Activated B cell treated with CpG ODN at 0.5 μM for 24 hours (primary cell): ENCODE measurements at regions not wholly inside any gene's neighbourhood (a gene's known extent, or its start where the extent isn't known, plus 50 kb on each side); places are given as distances from the start of the nearest gene placed in this dataset.

ENCODE experiments used
- ATAC-seq: fragments of 200-7000 bp; cut with Tn5 transposase; one replicate; pipeline ENCODE4 v1.10.0; 2021; ENCODE audit warnings: low read depth, mild to moderate bottlenecking, moderate library complexity
- CTCF ChIA-PET: fragments of 350-600 bp; sonication (Branson Sonifier 250); formaldehyde crosslinking; loops from one replicate; lab custom pipeline; 2021; ENCODE audit warnings: antibody characterized with exemption; lab: Charles Lee
- POLR2A ChIA-PET: fragments of 350-600 bp; sonication (Branson Sonifier 250); formaldehyde crosslinking; loops from one replicate; lab custom pipeline; 2021; ENCODE audit warnings: antibody characterized with exemption; lab: Charles Lee
- DNase-seq: peaks from one replicate; pipeline ENCODE4 v3.0.0; 2022
- H3K27ac Mint-ChIP-seq: one replicate; pipeline ENCODE4 v1.8.0; 2020; ENCODE audit warnings: mixed read lengths
- H3K27me3 Mint-ChIP-seq: one replicate; pipeline ENCODE4 v1.8.0; 2021; ENCODE audit warnings: mixed read lengths
- H3K36me3 Mint-ChIP-seq: one replicate; pipeline ENCODE4 v1.8.0; 2021; ENCODE audit warnings: low read depth, mixed read lengths
- H3K4me1 Mint-ChIP-seq: one replicate; pipeline ENCODE4 v1.8.0; 2021; ENCODE audit warnings: mixed read lengths
- H3K4me3 Mint-ChIP-seq: one replicate; pipeline ENCODE4 v1.8.0; 2020; ENCODE audit warnings: mild to moderate bottlenecking, mixed read lengths
- H3K9me3 Mint-ChIP-seq: one replicate; pipeline ENCODE4 v1.8.0; 2020; ENCODE audit warnings: mixed read lengths
- intact Hi-C: fragments of 100-400 bp; cut with micrococcal nuclease; formaldehyde crosslinking; loops from one replicate; pipeline ENCODE4 v1.15.1; 2024
- TF ChIP-seq, protein P1 (sequence below): fragments of 200-600 bp; IDR thresholded peaks from one replicate; pipeline ENCODE4 v1.8.0; 2022; ENCODE audit warnings: antibody characterized with exemption, mild to moderate bottlenecking

DNA sequence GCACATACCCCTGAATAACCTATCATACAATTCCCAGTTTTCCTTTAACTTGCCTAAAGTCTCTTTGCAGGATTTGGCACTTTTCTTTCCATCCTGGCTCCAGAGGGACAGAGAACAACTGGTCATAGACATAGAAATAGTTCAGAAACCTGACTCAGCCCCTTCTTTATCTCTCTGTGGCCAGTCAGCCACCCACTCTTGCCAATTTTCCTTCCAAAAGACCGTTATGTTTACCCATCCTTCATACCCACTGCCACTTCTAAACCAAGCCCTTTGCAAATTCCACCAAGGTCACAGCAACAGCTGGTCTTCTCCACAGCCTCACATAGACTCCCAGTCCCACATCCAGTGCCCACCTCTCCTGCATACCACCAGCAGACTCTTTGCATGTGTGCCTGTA, 127.2 kb upstream of the FGGY start:
- H3K36me3 Mint-ChIP-seq = no peaks in the 10 kb centered on the region
- no peaks in the 10 kb centered on the region for H3K27me3 Mint-ChIP-seq
- peaks cover 10% of the 10 kb centered on the region for H3K4me1 Mint-ChIP-seq
- ATAC-seq (no peak), DNase-seq (no peak)
- TF ChIP-seq, protein P1, sequence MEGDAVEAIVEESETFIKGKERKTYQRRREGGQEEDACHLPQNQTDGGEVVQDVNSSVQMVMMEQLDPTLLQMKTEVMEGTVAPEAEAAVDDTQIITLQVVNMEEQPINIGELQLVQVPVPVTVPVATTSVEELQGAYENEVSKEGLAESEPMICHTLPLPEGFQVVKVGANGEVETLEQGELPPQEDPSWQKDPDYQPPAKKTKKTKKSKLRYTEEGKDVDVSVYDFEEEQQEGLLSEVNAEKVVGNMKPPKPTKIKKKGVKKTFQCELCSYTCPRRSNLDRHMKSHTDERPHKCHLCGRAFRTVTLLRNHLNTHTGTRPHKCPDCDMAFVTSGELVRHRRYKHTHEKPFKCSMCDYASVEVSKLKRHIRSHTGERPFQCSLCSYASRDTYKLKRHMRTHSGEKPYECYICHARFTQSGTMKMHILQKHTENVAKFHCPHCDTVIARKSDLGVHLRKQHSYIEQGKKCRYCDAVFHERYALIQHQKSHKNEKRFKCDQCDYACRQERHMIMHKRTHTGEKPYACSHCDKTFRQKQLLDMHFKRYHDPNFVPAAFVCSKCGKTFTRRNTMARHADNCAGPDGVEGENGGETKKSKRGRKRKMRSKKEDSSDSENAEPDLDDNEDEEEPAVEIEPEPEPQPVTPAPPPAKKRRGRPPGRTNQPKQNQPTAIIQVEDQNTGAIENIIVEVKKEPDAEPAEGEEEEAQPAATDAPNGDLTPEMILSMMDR = no peak
- no peak overlapping the region for H3K4me3 Mint-ChIP-seq
- H3K9me3 Mint-ChIP-seq = peaks cover 1% of the 10 kb centered on the region
- H3K27ac Mint-ChIP-seq = no peak overlapping the region
- intact Hi-C loops = no loop called here
- ChIA-PET CTCF (no interaction called here), POLR2A (no interaction called here)

DNA sequence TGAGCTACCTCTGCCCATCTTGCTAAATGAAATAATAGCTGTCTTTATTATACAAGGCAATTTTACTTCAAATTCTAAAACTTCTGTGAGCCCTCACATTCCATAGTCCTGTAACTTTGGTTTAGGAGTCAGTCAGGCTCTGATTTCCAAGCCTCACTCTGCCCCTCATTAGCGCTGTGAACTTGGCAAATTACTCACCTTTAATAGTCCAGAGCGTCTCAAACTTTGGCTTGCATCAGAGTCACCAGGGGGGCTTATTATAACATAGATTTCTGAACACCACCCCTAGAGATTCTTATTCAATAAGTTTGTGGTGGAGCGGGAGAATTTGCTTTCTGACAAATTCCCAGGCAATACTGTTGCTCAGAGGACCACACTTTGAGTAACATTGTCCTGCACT, 126.2 kb upstream of the FGGY start:
- POLR2A ChIA-PET = no interaction called here
- H3K4me1 Mint-ChIP-seq = peaks cover 10% of the 10 kb centered on the region
- intact Hi-C loops = no loop called here
- H3K27ac Mint-ChIP-seq = no peak overlapping the region
- H3K36me3 Mint-ChIP-seq = no peaks in the 10 kb centered on the region
- no peaks in the 10 kb centered on the region for H3K9me3 Mint-ChIP-seq
- ATAC-seq (no peak), DNase-seq (no peak)
- TF ChIP-seq, protein P1 = no peak
- CTCF ChIA-PET = no interaction called here
- no peaks in the 10 kb centered on the region for H3K27me3 Mint-ChIP-seq
- no peak overlapping the region for H3K4me3 Mint-ChIP-seq

DNA sequence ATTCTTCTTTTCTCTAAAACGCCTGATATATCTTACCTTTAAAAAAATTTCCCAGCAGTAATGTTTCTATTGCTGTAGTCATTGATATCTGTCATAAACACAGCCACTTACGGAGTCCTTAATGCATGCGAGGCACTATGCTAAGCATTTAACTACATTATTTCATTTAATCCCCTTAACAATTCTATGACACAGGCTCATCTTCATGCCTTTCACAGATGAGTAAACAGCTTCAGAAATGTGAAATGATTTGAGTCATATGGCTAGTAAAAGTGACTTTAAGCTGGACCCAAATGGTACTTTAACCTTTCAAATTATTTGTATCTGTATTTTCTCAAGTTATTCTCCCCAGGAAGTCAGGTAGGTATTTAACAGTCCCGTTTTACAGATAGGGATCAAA, 125.1 kb upstream of the FGGY start:
- Mint-ChIP-seq H3K4me3 (no peak overlapping the region), H3K27me3 (no peaks in the 10 kb centered on the region), H3K27ac (no peak overlapping the region), H3K9me3 (no peaks in the 10 kb centered on the region), H3K4me1 (peaks cover 14% of the 10 kb centered on the region), H3K36me3 (no peaks in the 10 kb centered on the region)
- TF ChIP-seq, protein P1 = no peak
- ChIA-PET CTCF (no interaction called here), POLR2A (no interaction called here)
- ATAC-seq (no peak), DNase-seq (no peak)
- intact Hi-C loops = no loop called here

DNA sequence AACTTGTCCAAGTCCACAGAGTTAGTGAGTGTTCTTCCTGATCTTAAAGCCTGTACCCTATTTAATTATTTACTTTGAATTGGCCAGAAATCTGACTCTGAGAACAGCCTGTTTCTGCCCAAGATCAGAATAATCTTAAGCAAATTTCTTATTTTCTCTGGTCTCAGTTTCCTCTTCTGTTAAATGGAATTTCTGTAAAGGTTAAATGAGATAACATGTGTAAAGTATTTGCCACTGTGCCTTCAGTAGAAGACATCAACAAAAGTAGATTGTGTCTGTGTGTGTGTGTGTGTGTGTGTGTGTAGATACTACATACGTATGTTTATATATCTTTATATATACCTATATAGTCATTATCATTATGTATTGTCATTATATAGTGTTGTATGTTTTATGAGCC, 124.2 kb upstream of the FGGY start:
- Mint-ChIP-seq H3K9me3 (no peaks in the 10 kb centered on the region), H3K36me3 (no peaks in the 10 kb centered on the region), H3K4me1 (peaks cover 14% of the 10 kb centered on the region), H3K27me3 (no peaks in the 10 kb centered on the region), H3K4me3 (no peak overlapping the region), H3K27ac (no peak overlapping the region)
- TF ChIP-seq, protein P1 = no peak
- ChIA-PET CTCF (no interaction called here), POLR2A (interaction anchor here (0.7 kb wide), 1 partner anchor 120 kb away, joined by 4 read pairs; no protein-coding TSS in a partner anchor)
- ATAC-seq = no peak
- intact Hi-C loops = no loop called here
- no peak for DNase-seq

DNA sequence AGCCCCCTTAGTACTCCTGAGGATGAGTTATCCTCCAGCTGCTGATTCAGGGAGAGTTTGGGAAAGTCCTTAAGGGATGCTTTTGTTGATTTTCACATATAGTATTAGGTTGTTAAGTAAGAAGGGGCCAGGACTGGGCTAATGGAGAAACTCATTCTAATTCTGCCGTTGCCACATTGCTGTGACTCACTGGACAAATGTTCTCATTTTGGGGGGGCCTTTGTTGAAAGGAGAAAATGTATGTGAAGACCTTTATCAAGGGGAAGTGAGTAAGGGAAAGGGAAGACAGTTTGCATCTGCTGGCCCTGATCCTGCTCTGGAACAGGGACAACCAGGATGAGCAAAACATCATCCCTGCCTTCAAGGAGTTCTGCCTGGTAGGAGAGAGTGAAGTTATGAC, 123.2 kb upstream of the FGGY start:
- Mint-ChIP-seq H3K4me3 (no peak overlapping the region), H3K36me3 (no peaks in the 10 kb centered on the region), H3K9me3 (no peaks in the 10 kb centered on the region), H3K27me3 (no peaks in the 10 kb centered on the region), H3K4me1 (peaks cover 14% of the 10 kb centered on the region), H3K27ac (no peak overlapping the region)
- ATAC-seq (no peak), DNase-seq (no peak)
- intact Hi-C loops = no loop called here
- TF ChIP-seq, protein P1 = no peak
- POLR2A ChIA-PET = no interaction called here
- CTCF ChIA-PET = no interaction called here
